HUES64 (cell line): ENCODE measurements at regions not wholly inside any gene's neighbourhood (a gene's known extent, or its start where the extent isn't known, plus 50 kb on each side); places are given as distances from the start of the nearest gene placed in this dataset.

Experiments
- H3K27ac ChIP-seq: 2 replicates; pipeline ENCODE4 v1.7.0; 2013; ENCODE audit warnings: low read depth, low read length, inconsistent platforms
- H3K27me3 ChIP-seq: 2 replicates; pipeline ENCODE4 v1.6.1; 2013; ENCODE audit warnings: mild to moderate bottlenecking, low read length; ENCODE audit not compliant: insufficient read depth
- H3K36me3 ChIP-seq: 2 replicates; pipeline ENCODE4 v1.6.1; 2013; ENCODE audit warnings: mild to moderate bottlenecking, low read length; ENCODE audit not compliant: insufficient read depth
- H3K4me1 ChIP-seq: 2 replicates; pipeline ENCODE4 v1.6.1; 2013; ENCODE audit warnings: mild to moderate bottlenecking, low read length, moderate library complexity; ENCODE audit not compliant: insufficient read depth
- H3K4me3 ChIP-seq: 2 replicates; pipeline ENCODE4 v1.5.1; 2013; ENCODE audit warnings: mild to moderate bottlenecking, low read length, moderate library complexity
- H3K9ac ChIP-seq: 2 replicates; pipeline ENCODE4 v1.6.1; 2013; ENCODE audit warnings: mild to moderate bottlenecking, low read depth, low read length
- H3K9me3 ChIP-seq: 2 replicates; pipeline ENCODE4 v1.6.1; 2013; ENCODE audit warnings: low read depth, low read length; ENCODE audit not compliant: insufficient read depth
- WGBS: fragments of 150-250, 120-280 bp; methylation state at CpG from one replicate; pipeline ENCODE4 v1.1.7; 2013; ENCODE audit warnings: missing lambda C conversion rate; 5-methylcytosine and 5-hydroxymethylcytosine counted together

- peaks cover 6% of the 10 kb centered on the region; the same call in 1 of the 2 replicates for H3K9me3 ChIP-seq
- no peaks in the 10 kb centered on the region for H3K4me1 ChIP-seq
- no peak overlapping the region for H3K9ac ChIP-seq
- no peak overlapping the region for H3K4me3 ChIP-seq
- WGBS = 100% methylated on average over 1 of the region's 1 CpG
- H3K36me3 ChIP-seq = no peaks in the 10 kb centered on the region
- H3K27me3 ChIP-seq = no peaks in the 10 kb centered on the region
- H3K27ac ChIP-seq = no peak overlapping the region
Measured at GRCh38 chrX:43025806-43026315, 247.9 kb upstream of the PPP1R2C start.

GRCh38 chrX:43064096-43064495, 286.1 kb upstream of the PPP1R2C start:
- H3K9me3 ChIP-seq = no peaks in the 10 kb centered on the region
- H3K4me1 ChIP-seq = no peaks in the 10 kb centered on the region; the same call in 1 of the 2 replicates
- 100% methylated on average over 1 of the region's 1 CpG for WGBS
- no peaks in the 10 kb centered on the region for H3K27me3 ChIP-seq
- no peaks in the 10 kb centered on the region for H3K36me3 ChIP-seq
- no peak overlapping the region for H3K4me3 ChIP-seq
- no peak overlapping the region for H3K27ac ChIP-seq
- H3K9ac ChIP-seq = no peak overlapping the region

GRCh38 chrX:43065978-43066377, 288.0 kb upstream of the PPP1R2C start:
- Histone ChIP-seq H3K9me3 (no peaks in the 10 kb centered on the region), H3K4me1 (no peaks in the 10 kb centered on the region), H3K4me3 (no peak overlapping the region), H3K27me3 (no peaks in the 10 kb centered on the region), H3K9ac (no peak overlapping the region), H3K27ac (no peak overlapping the region), H3K36me3 (no peaks in the 10 kb centered on the region)
- 95% methylated on average over 2 of the region's 2 CpGs for WGBS

- H3K4me1 ChIP-seq = no peaks in the 10 kb centered on the region
- WGBS = 86% methylated on average over 1 of the region's 1 CpG
- no peaks in the 10 kb centered on the region for H3K36me3 ChIP-seq
- no peaks in the 10 kb centered on the region for H3K27me3 ChIP-seq
- H3K9ac ChIP-seq = no peak overlapping the region
- no peak overlapping the region for H3K27ac ChIP-seq
- no peak overlapping the region for H3K4me3 ChIP-seq
- H3K9me3 ChIP-seq = no peaks in the 10 kb centered on the region
Measured at GRCh38 chrX:43068639-43069038, 290.7 kb upstream of the PPP1R2C start.

GRCh38 chrX:43083016-43083415, 305.1 kb upstream of the PPP1R2C start:
- WGBS = no CpG with 5 or more reads among the region's 1 CpG
- H3K4me1 ChIP-seq = no peaks in the 10 kb centered on the region

GRCh38 chrX:43087830-43088229, 309.9 kb upstream of the PPP1R2C start:
- H3K9me3 ChIP-seq = no peaks in the 10 kb centered on the region
- no peaks in the 10 kb centered on the region for H3K27me3 ChIP-seq
- no peak overlapping the region for H3K9ac ChIP-seq
- H3K36me3 ChIP-seq = no peaks in the 10 kb centered on the region
- H3K4me1 ChIP-seq = no peaks in the 10 kb centered on the region
- H3K4me3 ChIP-seq = no peak overlapping the region
- H3K27ac ChIP-seq = no peak overlapping the region

More at GRCh38 chrX:43083016-43083415, 305.1 kb upstream of the PPP1R2C start:
- Histone ChIP-seq H3K36me3 (no peaks in the 10 kb centered on the region), H3K27ac (no peak overlapping the region), H3K9me3 (0 out of 2 replicates have a peak, but pooled peaks cover 2% of the 10 kb centered on the region), H3K9ac (no peak overlapping the region), H3K27me3 (no peaks in the 10 kb centered on the region), H3K4me3 (no peak overlapping the region)

- Histone ChIP-seq H3K9ac (no peak overlapping the region), H3K27ac (no peak overlapping the region), H3K36me3 (no peaks in the 10 kb centered on the region), H3K27me3 (no peaks in the 10 kb centered on the region), H3K4me3 (no peak overlapping the region), H3K4me1 (no peaks in the 10 kb centered on the region), H3K9me3 (no peaks in the 10 kb centered on the region)
- WGBS = no CpG with 5 or more reads among the region's 2 CpGs
Measured at GRCh38 chrX:43096830-43097229, 318.9 kb upstream of the PPP1R2C start.

GRCh38 chrX:43106009-43106408, 328.0 kb upstream of the PPP1R2C start:
- Histone ChIP-seq H3K36me3 (no peaks in the 10 kb centered on the region), H3K27ac (no peak overlapping the region), H3K27me3 (no peaks in the 10 kb centered on the region), H3K9me3 (no peaks in the 10 kb centered on the region), H3K4me3 (no peak overlapping the region), H3K9ac (no peak overlapping the region), H3K4me1 (no peaks in the 10 kb centered on the region)
- WGBS = 100% methylated on average over 5 of the region's 5 CpGs

GRCh38 chrX:43108828-43109227, 330.9 kb upstream of the PPP1R2C start:
- Histone ChIP-seq H3K27ac (no peak overlapping the region), H3K4me1 (no peaks in the 10 kb centered on the region), H3K9ac (no peak overlapping the region), H3K36me3 (no peaks in the 10 kb centered on the region), H3K4me3 (no peak overlapping the region), H3K27me3 (no peaks in the 10 kb centered on the region), H3K9me3 (no peaks in the 10 kb centered on the region)
- whole genome bisulfite sequencing = 88% methylated on average over 2 of the region's 2 CpGs

GRCh38 chrX:43121637-43122036, 343.7 kb upstream of the PPP1R2C start:
- 100% methylated on average over 1 of the region's 1 CpG for WGBS
- H3K4me3 ChIP-seq = no peak overlapping the region
- no peak overlapping the region for H3K9ac ChIP-seq
- no peaks in the 10 kb centered on the region for H3K27me3 ChIP-seq
- H3K36me3 ChIP-seq = no peaks in the 10 kb centered on the region
- H3K4me1 ChIP-seq = no peaks in the 10 kb centered on the region
- no peak overlapping the region for H3K27ac ChIP-seq
- no peaks in the 10 kb centered on the region for H3K9me3 ChIP-seq

- no peaks in the 10 kb centered on the region for H3K36me3 ChIP-seq
- H3K4me1 ChIP-seq = no peaks in the 10 kb centered on the region
- H3K27ac ChIP-seq = no peak overlapping the region
- no peak overlapping the region for H3K4me3 ChIP-seq
- no peak overlapping the region for H3K9ac ChIP-seq
- 100% methylated on average over 1 of the region's 1 CpG for WGBS
- H3K9me3 ChIP-seq = no peaks in the 10 kb centered on the region
- no peaks in the 10 kb centered on the region for H3K27me3 ChIP-seq
Measured at GRCh38 chrX:43139645-43140044, 361.7 kb upstream of the PPP1R2C start.

GRCh38 chrX:43140582-43140981, 362.6 kb upstream of the PPP1R2C start:
- no peaks in the 10 kb centered on the region for H3K4me1 ChIP-seq
- no peaks in the 10 kb centered on the region for H3K36me3 ChIP-seq
- H3K27ac ChIP-seq = no peak overlapping the region
- no peak overlapping the region for H3K4me3 ChIP-seq
- WGBS = no CpG with 5 or more reads among the region's 2 CpGs
- no peaks in the 10 kb centered on the region for H3K9me3 ChIP-seq
- no peak overlapping the region for H3K9ac ChIP-seq
- H3K27me3 ChIP-seq = no peaks in the 10 kb centered on the region
